SU-DHL-6 (cell line): ENCODE measurements at regions not wholly inside any gene's neighbourhood (a gene's known extent, or its start where the extent isn't known, plus 50 kb on each side); places are given as distances from the start of the nearest gene placed in this dataset.

Experiments
- H2AFZ ChIP-seq: fragments of 200-600 bp; sonication (generic); 2 replicates; pipeline ENCODE4 v1.6.1; 2014; ENCODE audit warnings: low read depth, mild to moderate bottlenecking, moderate library complexity, mixed read lengths, antibody characterized with exemption, low read length; ENCODE audit not compliant: severe bottlenecking
- H3F3A ChIP-seq: fragments of 200-600 bp; shearing (Covaris generic); 2 replicates; pipeline ENCODE4 v1.6.0; 2016; ENCODE audit warnings: antibody characterized with exemption, mild to moderate bottlenecking; ENCODE audit not compliant: insufficient read depth
- H3K27ac ChIP-seq: fragments of 200-600 bp; sonication (generic); 2 replicates; pipeline ENCODE4 v1.5.1; 2016; ENCODE audit warnings: low read depth, mild to moderate bottlenecking, low read length, moderate library complexity, mixed read lengths
- H3K27me3 ChIP-seq: fragments of 200-600 bp; sonication (generic), shearing (Covaris generic); 2 replicates; pipeline ENCODE4 v1.6.0; 2014; ENCODE audit warnings: mild to moderate bottlenecking, low read length
- H3K36me3 ChIP-seq: fragments of 200-600 bp; sonication (generic); 2 replicates; pipeline ENCODE4 v1.6.1; 2014; ENCODE audit warnings: mild to moderate bottlenecking, low read length, mixed read lengths
- H3K4me2 ChIP-seq: fragments of 300-600, 200-600 bp; shearing (Covaris generic), sonication (generic); 2 replicates; pipeline ENCODE4 v1.6.0; 2014; ENCODE audit warnings: low read length, low read depth, mild to moderate bottlenecking; ENCODE audit not compliant: poor library complexity, severe bottlenecking
- H3K4me3 ChIP-seq: fragments of 200-600 bp; sonication (generic); 2 replicates; pipeline ENCODE4 v1.5.1; 2014; ENCODE audit warnings: antibody characterized with exemption, low read length, mild to moderate bottlenecking, mixed read lengths; ENCODE audit not compliant: insufficient read depth, poor library complexity, severe bottlenecking
- H3K79me2 ChIP-seq: fragments of 200-600 bp; sonication (generic); 2 replicates; pipeline ENCODE4 v1.6.1; 2014; ENCODE audit warnings: mild to moderate bottlenecking, low read length, moderate library complexity; ENCODE audit not compliant: insufficient read depth
- H3K9ac ChIP-seq: fragments of 200-600 bp; sonication (generic); 2 replicates; pipeline ENCODE4 v1.7.0; 2014; ENCODE audit warnings: mild to moderate bottlenecking, low read length
- H3K9me2 ChIP-seq: fragments of 200-600 bp; sonication (generic); replicated peaks from 2 replicates; pipeline ENCODE4 v1.6.1; 2014; ENCODE audit warnings: low read length; ENCODE audit not compliant: insufficient read depth
- H3K9me3 ChIP-seq: fragments of 200-600 bp; sonication (generic); 2 replicates; pipeline ENCODE4 v1.6.1; 2014; ENCODE audit warnings: low read length, mixed read lengths; ENCODE audit not compliant: insufficient read depth
- H4K20me1 ChIP-seq: fragments of 200-600 bp; sonication (generic); 2 replicates; pipeline ENCODE4 v1.6.1; 2014; ENCODE audit warnings: low read depth, mild to moderate bottlenecking, antibody characterized with exemption, low read length, moderate library complexity, mixed read lengths
- CTCF ChIP-seq: fragments of 200-600 bp; sonication (generic); IDR thresholded peaks from one replicate; pipeline ENCODE4 v1.5.1; 2017; ENCODE audit warnings: antibody characterized with exemption, mild to moderate bottlenecking, low read length, moderate library complexity; ENCODE audit not compliant: insufficient read depth, poor library complexity, severe bottlenecking
- EZH2phosphoT487 ChIP-seq: fragments of 200-600 bp; sonication (generic), shearing (Covaris generic); conservative IDR thresholded peaks from 2 replicates; pipeline ENCODE4 v1.6.1; 2018; ENCODE audit warnings: mild to moderate bottlenecking, antibody characterized with exemption, low read length, moderate library complexity, mixed read lengths

- H2AFZ ChIP-seq = no peak overlapping the region
- no peak overlapping the region for H3K4me2 ChIP-seq
- H3K27ac ChIP-seq = no peak overlapping the region
- TF ChIP-seq CTCF (no peak), EZH2phosphoT487 (no peak)
- no peaks in the 10 kb centered on the region for H4K20me1 ChIP-seq
- no peaks in the 10 kb centered on the region for H3K9me3 ChIP-seq
- no peaks in the 10 kb centered on the region for H3K27me3 ChIP-seq
- H3K9me2 ChIP-seq = no peaks in the 10 kb centered on the region
- no peaks in the 10 kb centered on the region for H3K79me2 ChIP-seq
- no peaks in the 10 kb centered on the region for H3F3A ChIP-seq
- H3K36me3 ChIP-seq = no peaks in the 10 kb centered on the region
- H3K4me3 ChIP-seq = no peak overlapping the region
- H3K9ac ChIP-seq = no peak overlapping the region
These were observed 140.9 kb upstream of the MKLN1 start for GRCh38 chr7:131186816-131187215.

- Histone ChIP-seq H3K79me2 (no peaks in the 10 kb centered on the region), H3K27ac (no peak overlapping the region)
These were observed 139.0 kb upstream of the MKLN1 start for GRCh38 chr7:131188367-131189339.

GRCh38 chr7:131189488-131189887 is 138.2 kb upstream of the MKLN1 start:
- Histone ChIP-seq H3K9me3 (no peaks in the 10 kb centered on the region), H3F3A (no peaks in the 10 kb centered on the region), H3K36me3 (no peaks in the 10 kb centered on the region), H2AFZ (no peak overlapping the region), H3K9me2 (no peaks in the 10 kb centered on the region), H3K4me3 (no peak overlapping the region), H3K27ac (no peak overlapping the region), H3K79me2 (no peaks in the 10 kb centered on the region), H4K20me1 (no peaks in the 10 kb centered on the region), H3K4me2 (no peak overlapping the region), H3K9ac (no peak overlapping the region), H3K27me3 (no peaks in the 10 kb centered on the region)
- TF ChIP-seq CTCF (no peak), EZH2phosphoT487 (no peak)

More at GRCh38 chr7:131188367-131189339, 139.0 kb upstream of the MKLN1 start:
- Histone ChIP-seq H3K27me3 (no peaks in the 10 kb centered on the region), H2AFZ (no peak overlapping the region), H3F3A (no peaks in the 10 kb centered on the region), H3K9me2 (no peaks in the 10 kb centered on the region), H3K4me3 (no peak overlapping the region), H4K20me1 (no peaks in the 10 kb centered on the region), H3K9ac (no peak overlapping the region), H3K9me3 (no peaks in the 10 kb centered on the region), H3K36me3 (no peaks in the 10 kb centered on the region), H3K4me2 (no peak overlapping the region)
- TF ChIP-seq EZH2phosphoT487 (no peak), CTCF (no peak)
